Stimulated activated CD8-positive, alpha-beta memory T cell treated with anti-CD3 and anti-CD28 coated beads, Interleukin-7, amount 100 ng/mL, for 48 hours (primary cell): ENCODE measurements at regions not wholly inside any gene's neighbourhood (a gene's known extent, or its start where the extent isn't known, plus 50 kb on each side); places are given as distances from the start of the nearest gene placed in this dataset.
"Not testable (repeated sequence)": the region's sequence is repeated elsewhere in the genome, so short reads cannot be mapped to it uniquely, and the experiment has no call there.

Experiments used
- DNase-seq, 2 donors: peaks; one replicate each; pipeline ENCODE4 v3.0.0-alpha.2; 2020; ENCODE audit warnings: low read depth in 1 of 2; ENCODE audit errors: extremely low read depth in 1 of 2

DNA sequence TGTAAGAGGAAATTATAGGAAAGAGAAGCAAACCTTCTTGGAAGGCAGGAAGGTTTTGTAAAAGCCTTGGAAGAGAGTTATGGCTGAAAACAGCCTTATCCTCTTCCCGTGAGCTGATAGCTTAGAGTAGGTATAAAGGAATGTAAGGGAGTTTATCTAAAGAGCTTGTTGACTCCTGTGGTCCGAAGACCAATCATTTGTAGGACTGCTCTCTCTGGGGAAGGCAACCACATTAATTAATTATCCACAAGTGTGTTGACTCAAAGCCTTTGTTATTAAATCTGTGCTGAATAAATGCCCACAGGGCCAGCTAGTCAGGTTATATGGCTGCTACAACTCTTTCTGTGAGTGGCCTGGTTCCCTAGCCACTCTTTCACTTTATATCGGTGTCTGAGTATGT, 452.1 kb upstream of the RASGRP1 start:
- DNase-seq, result no peak

DNA sequence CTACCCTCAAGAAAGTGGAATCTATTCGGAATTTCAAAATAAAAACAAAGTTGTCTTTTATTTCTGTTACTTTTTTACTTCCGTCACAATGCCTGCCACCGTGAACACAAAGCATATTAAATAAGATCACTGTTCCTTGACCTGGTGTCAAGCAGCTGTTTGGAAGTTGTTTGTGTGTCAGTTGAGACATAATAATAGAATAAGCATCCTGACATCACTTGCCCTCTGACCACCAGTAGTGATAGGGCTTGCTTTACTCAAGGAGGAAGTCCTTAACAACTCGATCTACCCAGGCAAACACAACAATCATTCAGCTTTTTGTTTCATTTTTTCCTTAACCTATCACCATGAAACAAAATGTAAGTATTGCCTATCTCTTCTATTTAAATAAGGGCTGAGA, 454.4 kb upstream of the RASGRP1 start:
- DNase-seq, result no peak

DNA sequence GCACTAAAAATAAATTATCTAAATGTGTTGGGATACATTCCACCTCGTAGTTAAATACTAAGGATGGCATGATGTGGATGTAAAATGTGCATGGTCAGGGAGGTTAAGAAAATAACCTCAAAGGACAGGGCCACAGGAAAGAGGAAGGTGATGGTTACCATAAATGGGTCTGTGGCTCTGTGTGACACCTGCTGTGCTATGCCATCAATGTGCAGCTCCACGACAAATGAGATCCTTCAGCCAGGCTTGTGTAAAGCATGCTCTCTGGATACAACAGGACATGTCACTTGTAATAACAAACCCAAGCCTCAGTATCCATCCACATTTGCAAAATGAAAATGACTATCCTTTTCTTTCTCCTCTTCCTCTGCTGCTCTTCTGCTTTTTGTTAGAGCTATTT, 456.7 kb upstream of the RASGRP1 start:
- DNase-seq, result no peak

DNA sequence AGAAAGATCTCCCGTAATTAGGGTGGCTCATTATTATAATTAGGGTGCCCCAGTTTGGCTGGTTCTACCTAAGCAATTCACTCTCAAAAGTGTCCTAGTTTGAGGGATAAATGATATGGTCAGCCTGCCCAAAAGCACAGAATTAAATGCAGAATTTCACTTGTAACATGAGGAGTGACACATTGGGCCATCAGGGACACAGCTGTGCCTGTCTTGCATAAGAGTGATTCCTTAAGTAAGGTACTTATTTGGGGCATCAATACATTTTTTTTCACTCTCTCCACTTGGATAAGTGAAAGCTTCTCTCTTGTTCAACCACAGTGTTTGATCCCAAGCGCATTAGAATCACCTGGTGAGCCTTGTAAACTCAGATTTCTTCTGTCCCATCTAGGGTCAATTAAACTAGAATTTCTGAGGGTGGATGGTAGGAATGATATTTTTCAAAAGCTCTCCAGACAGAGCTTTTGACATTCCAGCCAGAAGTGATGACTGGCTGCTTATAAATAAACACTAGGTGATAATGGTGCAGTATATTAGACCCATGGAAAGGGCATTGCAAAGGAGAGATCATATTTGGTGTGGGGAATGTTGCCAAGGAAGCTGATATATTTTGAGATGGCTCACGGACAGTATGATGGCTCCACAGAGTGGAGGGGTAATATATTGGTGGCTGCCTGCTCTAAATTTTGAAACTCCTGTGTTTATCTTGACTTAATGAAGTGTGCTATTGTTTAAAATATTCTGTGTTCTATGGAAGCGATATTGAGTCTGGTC, 458.1 kb upstream of the RASGRP1 start:
- DNase-seq, result no peak

DNA sequence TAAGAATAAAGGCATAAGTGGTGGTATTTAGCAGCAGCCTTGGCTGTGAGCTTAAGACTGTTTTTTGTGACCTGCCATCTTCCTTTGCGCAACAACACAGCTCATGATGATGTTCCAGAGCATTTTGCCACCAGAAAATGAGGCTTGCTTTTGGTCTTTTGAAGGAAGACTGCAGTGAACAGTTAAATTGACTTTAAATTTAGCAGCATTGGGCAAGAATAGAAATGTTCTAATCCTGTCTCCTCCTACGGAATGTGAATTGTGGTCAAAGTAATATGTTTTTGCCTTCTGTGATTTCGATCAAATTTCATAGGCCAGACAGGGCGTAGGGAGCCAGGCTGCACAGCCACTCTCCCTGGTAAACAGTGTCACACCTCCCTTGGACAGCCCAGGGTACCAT, 460.7 kb upstream of the RASGRP1 start:
- no peak for DNase-seq

DNA sequence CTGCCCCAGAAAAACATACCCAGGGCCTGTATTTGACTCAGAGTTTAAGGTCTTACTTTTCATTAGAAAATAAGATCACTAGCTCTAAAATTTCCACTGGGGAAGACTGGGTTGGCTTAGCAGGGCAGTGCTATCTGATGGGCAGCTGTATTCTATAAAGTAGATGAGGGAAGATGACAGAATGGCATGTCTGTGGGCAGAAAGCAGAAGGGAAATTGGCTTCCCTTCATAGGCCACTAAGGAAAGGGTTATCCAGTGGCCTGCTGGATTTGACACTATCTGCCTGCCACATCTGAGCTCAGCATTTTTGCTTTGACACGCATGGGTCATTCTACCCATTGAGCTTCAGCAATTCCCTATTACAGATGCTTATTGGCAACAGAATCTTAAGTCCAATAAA, 461.3 kb upstream of the RASGRP1 start:
- no peak for DNase-seq

DNA sequence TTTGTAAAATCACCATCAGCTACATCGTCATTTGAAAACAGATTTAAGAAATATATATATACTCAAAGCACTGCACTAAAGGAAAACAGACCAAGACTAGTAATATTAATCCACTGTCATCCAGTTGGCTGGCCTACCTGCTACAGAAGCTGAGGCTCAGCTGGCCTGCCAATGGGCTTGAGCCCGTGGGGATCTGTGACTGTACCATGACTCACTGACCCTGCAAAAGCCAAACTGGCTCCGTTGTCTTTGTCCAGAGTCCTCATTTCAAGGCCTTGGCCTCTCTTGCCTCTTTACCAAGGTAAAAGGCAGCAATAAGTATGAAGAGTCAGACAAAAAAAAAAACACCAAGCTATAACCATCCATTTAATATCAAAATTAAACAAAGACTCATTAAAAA, 463.5 kb upstream of the RASGRP1 start:
- no peak for DNase-seq

DNA sequence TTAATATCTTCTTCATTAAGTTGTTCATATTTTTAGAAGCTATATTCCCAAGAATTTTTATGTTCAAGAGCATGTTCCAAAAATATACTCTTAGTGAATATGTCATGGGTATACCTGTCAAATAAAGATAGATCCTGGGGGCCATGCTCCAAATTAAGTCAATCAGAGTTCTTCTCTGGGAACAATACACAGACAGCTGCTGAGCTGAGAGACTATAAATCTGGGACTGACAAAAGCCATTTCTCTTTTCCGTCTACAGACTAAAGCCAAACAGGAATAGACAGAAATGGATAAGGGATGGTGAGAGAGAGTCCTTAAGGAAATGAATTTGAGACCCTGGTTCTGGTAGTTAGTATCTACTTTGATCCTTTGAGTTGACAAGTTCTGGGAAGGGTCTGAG, 465.1 kb upstream of the RASGRP1 start:
- DNase-seq, result no peak

DNA sequence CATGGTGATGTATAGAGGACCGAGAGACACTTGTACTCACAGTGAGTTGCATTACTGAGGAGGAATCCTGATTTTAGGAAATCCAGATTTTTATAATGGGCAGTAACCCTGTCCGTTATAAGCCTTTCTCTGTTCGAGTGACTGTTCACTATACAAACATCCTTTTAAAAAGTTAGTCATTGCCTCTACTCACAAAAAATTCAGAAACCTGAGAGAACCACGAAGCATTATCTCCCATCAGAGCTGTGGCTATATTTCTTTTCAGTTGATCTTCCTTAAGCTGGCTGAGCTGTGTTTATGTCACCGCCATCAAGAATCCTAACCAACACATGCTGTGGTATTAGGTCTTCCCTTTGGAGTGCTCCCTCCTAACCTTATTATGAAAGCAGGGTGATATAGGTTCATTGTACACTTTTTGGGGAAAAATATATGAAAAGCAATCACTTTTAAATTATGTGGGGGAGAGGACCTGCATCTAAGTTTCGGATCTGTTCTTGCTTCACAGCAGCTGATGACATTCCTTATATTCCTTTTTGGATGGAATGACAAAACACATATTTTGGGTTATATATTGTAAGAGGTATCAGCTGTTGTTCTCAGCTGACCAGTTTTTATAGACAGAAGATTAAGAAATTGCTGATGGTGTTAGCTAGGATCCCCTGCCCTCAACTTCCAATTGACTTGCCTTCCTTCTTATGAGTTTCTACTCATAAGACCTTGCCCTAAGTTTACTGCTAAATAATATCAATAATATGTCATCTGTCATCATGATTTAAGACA, 465.9 kb upstream of the RASGRP1 start:
- no peak for DNase-seq

DNA sequence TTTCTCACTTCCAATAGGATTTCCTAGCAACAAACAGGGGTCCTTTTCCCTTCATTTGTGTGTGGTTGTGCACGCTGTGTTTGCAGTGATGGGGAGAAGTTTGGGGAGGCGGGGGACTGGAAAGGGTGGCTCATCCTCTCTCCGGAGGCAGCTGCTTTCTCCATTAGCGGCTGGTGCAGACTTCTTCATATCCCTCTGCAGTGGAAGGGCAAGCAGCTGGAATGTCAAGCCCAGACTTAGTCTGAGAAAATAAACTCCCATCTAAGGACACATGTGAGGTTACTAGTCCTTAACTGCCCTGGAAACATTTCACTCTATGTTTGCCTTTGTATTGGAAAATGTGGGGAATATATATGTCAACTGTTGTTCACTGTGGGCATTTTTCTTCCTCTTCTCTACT, 467.0 kb upstream of the RASGRP1 start:
- no peak for DNase-seq

DNA sequence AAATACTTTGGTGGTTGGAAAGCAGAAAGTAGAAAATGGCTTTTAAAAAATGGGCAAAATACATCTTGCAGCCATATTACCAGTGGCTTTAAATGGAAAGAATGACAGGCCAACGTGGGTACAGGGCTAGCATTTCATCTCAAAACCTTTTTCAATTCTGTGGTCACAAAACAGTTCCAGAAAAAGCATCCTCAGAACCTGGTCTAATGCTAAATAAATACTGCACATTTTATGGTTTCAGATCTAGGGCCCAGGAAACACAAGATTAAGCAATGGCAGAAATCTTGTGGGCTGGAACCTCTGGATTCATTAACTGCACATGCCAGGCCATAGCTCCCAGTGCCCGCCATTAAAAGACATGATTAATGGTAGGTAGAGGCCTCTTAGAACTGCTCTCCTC, 470.2 kb upstream of the RASGRP1 start:
- no peak for DNase-seq

DNA sequence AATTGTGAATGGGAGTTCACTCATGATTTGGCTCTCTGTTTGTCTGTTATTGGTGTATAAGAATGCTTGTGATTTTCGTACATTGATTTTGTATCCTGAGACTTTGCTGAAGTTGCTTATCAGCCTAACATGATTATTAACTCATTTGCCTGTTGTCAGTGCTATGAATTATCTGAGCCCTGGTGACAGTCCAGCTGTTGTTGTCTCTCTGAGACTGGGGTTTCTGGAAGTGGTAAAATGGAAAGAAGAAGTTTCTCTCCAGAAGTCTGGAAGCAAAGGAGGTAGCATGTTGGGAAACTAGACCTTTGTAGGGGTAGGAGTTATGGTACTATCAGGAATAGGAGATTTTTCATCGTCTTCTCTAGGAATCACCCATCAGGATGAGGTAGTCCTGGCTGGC, 473.0 kb upstream of the RASGRP1 start:
- not testable (repeated sequence) for DNase-seq

DNA sequence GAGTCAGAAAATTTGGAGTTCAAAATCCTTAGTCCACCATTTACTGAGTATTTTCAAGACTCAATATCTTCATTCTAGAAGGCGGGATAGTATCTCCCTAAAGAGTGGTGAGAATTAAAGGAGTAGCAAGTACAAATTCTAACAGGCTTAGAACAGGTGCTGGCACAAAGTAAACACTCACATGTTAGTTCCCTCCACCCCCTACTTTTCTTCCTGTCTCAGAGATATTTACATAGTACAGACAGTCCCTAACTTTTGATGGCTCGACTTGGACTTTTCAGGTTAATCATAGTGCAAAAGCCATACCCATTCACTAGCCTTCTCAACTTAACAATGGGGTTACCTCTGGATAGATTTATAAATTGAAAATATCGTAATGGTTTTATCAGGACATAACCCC, 476.2 kb upstream of the RASGRP1 start:
- no peak for DNase-seq

DNA sequence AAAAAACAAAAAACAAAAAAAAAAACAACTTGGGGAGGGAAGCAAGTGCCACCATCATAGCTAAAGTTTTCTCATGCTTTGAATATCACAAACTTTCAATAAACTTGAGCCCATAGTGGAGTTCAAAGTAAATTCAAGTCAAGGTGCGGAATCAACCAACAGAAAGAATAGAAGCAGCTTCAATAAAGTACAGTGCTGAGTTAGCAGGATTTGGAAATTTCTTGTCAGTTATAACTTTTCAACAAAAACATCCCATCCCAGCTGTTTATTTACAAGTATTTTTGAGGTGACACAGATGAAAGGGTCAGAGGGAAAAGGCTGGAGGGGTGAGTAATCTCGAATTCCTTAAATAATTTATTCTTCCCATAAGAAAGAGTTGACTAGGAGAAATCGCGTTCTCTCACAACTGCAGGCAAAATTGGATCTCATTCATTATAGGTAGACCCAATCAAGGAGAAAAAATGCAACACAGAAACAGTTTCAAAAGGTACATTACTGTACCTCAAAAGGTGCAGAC, 477.4 kb upstream of the RASGRP1 start:
- no peak for DNase-seq

DNA sequence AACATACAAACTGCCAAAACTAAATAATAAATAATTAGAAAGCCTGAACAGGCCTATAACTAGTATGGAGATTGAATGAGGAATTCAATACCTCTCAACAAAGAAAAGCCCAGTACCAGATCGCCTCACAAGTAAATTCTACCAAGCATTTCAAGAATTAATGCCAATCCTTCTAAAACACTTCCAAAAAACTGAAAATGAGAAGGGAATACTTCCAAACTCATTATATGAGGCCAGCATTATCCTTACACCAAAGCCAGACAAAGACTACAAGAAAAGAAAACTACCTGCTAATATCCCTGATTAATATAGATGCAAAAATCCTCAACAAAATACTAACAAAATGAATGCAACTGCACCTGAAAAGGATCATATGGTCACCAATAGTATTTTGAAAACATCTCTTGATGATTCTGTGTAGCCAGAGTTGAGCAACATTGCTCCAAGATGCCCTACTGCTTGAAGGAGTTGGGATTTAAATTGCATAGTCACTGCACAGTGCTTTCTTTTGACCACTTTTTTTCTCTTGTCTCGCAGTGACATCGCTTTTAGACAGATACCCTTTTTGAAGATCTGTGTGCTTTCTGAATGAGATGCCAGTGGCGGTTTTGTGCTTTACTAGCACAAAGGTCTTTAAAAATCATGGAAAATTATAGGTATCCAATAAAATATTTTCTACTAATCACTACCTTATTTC, 487.2 kb upstream of the RASGRP1 start:
- no peak for DNase-seq

DNA sequence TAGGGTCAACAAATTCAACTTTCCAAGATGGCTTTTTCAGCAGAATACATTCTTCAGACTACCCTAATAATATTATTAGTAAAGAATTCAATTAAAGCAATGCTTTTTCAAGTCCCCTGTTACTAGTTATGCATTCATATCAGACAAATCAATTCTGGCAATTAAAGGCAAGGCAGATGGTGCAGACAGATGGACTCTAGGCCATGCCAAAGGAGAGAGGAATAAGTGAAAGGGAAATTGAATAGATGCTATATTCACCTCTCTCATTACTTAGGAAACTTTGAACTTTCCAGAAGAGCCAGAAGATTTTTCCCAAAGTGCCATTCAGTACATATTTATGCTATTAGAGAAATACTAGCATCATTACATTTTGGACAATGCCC, 487.7 kb upstream of the RASGRP1 start:
- DNase-seq, result no peak

DNA sequence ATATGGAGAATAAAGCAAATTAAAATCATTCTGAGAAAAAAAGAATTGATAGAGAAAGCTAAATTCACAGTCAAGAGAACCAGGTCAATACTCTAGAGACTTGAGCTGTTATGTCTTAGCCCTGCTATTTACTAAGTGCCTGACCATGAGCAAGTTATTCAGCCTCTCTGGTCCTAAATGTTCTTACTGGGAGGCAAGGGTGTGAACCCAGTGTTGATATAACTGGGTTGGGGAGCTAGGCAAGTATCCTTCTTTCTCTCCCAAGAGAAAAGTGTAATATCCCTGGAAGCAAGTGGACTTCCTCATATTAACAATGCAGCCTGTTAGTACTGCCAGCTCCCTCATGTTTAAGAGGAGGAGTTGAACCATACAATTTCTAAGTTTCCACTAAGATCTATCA, 488.9 kb upstream of the RASGRP1 start:
- no peak for DNase-seq

DNA sequence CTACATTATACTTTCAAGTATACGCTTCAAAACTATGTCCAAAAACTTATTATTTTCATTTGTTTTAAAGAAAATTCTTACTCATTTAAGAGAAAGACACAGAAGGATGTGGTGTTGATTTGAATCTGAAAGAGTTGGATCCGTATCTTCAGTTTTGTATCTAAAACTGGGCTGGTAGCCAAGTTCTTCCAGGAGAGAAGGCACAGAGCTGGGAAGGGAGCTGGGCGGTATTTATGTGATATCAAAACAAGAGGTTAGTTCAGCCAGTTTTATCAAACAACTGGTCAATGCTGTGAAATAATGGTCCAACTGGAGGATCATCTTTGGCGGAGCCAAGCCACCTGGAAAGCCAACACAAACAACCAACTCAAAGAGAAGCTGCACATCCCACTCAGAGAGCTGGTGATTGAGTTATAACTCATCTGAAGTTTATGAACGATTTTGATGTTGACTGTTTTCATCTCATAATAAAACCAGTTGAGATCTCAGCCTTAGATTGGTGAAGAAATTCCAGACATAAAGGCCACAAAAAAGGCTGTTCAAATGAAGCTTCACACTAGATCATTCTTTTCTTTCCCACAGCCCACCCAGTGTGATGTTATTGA, 489.6 kb upstream of the RASGRP1 start:
- DNase-seq, result no peak

DNA sequence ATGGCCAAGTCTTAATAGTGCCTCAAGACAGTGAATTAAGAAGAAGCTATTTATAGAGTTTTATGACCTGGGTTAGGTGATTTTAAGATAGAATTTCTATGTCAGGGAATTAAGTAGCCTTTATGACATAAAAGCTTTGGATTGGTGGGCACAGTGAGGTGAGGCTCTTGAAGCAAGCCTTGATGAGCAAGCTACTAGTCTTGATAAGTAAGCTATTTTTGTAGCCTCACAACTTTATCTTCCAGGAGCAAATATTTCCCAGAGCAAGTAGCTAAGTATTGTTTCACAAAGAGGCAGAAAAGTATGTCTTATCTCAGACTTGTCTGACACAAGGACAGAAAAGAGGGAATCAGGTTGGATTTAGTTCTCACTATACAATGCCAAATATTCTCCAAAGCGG, 491.7 kb upstream of the RASGRP1 start:
- no peak for DNase-seq

DNA sequence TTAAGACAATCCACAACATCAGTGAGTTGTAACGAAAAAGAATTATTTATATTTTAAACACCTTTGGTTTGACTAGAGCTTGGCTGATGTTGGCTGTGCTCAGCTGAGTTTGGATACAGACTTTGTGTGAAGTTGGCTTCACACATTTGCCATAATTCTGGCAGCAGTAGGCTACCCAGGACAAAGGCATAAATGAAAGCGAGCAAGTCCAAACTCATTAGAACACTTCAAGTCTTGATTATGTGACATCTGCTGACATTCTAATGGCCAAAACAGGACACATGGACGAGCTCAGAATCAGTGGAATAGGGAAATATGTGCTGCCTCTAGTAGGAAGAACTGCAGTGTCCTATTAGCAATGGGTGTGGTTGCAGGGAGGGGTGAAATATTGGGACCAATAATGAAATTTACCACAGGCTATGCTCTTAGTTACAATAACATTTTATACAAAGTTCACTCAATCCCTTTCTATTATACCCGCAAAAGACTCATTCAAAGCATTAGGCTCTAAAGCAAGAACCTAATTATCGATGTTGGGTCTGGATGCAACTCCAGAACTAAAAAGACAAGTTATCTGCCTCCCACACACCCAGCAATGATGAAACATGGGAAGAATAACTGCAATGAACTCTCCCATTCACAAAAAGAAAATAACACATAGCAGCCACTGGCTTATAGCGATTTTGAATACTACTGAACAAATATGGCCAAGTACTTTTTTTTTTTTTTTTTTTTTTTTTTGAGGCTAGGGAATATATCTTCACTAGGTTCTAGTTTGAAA, 493.9 kb upstream of the RASGRP1 start:
- DNase-seq, result no peak

DNA sequence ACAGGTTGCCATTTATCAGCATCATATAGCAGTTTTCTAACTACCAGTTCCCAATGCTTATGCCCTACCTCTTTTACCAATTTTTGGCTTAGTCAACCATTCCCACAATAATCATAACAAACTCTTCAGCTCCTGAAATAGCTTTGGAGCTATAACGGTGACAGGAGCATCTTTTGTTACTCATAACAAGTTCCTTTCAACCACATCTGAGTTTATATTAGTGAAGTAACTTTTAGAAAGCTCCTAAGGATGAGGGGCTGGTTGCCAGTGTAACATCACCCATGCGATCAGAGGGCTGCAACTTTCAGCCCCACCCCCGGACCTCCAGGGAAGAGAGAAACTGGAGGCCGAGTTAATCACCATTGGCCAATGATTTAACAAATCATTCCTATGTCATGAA, 495.3 kb upstream of the RASGRP1 start:
- no peak for DNase-seq
